HUDEP-2 (cell line): ENCODE measurements at regions not wholly inside any gene's neighbourhood (a gene's known extent, or its start where the extent isn't known, plus 50 kb on each side); places are given as distances from the start of the nearest gene placed in this dataset.
"Not testable (repeated sequence)": the region's sequence is repeated elsewhere in the genome, so short reads cannot be mapped to it uniquely, and the experiment has no call there.

Experiments
- DNase-seq, 76 experiments: peaks; one replicate each; lab custom pipeline; 2025; ENCODE audit not compliant: unreplicated experiment in 76 of 76; lab: John Stamatoyannopoulos, UW

DNA sequence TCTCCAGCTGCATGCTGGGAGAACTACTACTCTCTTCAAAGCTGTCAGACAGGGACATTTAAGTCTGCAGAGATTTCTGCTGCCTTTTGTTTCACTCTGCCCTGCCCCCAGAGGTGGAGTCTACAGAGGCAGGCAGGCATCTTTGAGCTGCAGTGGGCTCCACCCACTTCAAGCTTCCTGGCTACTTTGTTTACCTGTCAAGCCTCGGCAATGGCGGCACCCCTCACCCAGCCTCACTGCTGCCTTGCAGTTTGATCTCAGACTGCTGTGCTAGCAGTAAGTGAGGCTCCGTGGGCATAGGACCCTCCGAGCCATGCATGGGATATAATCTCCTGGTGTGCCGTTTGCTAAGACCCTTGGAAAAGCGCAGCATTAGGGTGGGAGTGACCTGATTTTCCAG is 61.7 kb downstream of the DMRTA1 start:
- not testable (repeated sequence) for DNase-seq

- no peak for DNase-seq
Measured at GRCh38 chr9:22508790-22509189, 62.2 kb downstream of the DMRTA1 start.

DNA sequence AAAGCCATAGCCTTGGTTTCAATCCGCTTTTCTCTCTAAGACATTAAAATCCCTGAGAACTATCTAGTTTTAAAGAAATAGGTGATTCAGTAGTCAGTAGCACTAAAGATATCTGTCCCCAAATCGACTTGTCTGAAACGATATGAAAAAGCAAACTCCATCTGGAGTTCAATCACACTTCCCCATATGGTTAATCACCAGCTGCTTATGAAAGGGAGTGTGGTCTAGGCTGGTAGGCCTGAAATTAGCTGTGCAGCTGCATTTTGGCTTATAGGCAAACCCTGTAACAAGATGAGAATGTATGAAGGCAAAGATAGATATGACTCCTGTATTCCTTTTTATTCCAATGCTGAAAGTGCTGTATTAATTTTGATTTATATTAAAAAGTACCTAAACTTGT is 65.9 kb downstream of the DMRTA1 start:
- DNase-seq, result no peak

GRCh38 chr9:22514871-22515270 is 68.2 kb downstream of the DMRTA1 start:
- DNase-seq, result no peak

DNA sequence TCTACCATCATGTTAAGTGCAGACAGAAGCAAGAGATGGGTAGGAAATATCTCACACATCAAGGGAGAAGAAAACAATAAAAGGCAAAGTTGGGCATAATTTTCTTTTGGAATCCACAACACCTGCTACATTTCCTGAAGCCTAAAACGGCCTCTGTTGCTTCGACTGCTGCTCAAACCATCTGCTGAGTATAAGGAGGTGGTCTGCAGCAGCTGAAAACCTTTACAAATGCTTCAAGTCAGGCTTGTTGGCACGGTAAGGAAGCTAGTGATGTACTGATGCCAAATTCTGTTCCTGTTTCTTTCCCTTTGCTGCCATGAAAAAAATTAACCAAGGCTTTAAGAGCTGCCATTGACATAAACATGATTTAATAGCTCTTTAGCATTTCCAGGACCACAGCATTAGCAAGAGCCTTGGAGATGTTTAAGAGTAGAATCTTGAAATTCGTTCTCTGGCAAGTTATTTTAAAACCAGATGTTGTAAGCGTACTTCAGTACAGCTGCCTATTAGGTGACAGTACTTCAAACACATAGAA is 75.6 kb downstream of the DMRTA1 start:
- DNase-seq, result no peak

GRCh38 chr9:22528485-22528884 is 81.9 kb downstream of the DMRTA1 start:
- no peak for DNase-seq

DNA sequence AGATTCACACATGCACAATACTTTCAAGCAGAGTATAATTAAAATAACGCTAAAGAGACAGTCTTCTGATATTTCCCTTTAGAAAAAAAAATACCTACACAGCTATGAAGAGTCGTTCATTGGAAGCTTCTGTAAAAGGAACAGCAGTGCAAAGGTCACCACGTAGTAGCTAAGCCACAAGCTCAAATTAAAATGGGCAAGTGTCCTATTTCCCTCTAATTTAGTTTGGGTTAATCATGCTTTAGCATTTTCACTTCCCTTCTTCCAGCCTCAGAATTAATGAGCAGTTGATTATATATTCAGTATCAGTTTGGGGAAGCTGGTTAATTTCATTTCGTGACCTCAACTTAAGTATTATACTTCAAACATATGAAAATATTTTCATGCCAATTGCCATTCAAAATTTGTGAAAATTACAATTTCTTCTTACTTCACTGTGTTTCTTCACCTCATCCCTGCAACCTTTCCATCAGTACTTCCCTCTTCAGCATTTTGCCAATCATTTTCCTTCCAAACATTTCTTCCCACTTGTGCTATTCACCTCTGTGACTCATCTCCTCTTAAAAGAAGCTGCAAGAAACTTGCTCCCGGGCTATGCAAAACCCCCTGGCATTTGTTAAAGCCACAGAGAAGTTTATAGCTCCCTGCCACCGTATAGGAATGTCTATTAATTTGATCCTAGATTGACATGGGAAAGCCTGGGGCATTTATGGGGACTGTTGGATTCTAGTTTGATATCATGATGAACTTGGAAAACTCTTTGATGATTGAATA is 83.0 kb downstream of the DMRTA1 start:
- no peak for DNase-seq

DNA sequence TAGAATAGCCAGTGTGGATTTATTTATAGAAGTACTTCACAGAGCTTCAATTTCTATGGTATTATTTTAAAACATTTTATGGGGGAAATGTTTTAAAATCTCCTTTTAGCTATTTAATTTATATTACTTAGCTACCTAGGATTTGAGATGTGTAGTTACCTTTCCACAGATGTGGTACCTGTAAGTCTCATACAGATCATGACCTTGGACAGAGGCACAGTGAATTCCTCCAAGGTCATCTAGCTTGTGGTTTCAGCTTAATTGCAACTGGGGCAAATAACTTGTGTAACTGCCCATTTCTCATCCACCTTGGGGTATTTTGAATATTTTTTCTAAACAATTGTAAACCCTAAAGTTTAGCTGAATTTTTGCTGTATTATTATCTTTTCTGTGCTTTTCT is 89.2 kb downstream of the DMRTA1 start:
- no peak for DNase-seq

- DNase-seq, result no peak
Measured at GRCh38 chr9:22537721-22538120, 91.1 kb downstream of the DMRTA1 start.

GRCh38 chr9:22548625-22549024 is 102.0 kb downstream of the DMRTA1 start:
- no peak for DNase-seq

DNA sequence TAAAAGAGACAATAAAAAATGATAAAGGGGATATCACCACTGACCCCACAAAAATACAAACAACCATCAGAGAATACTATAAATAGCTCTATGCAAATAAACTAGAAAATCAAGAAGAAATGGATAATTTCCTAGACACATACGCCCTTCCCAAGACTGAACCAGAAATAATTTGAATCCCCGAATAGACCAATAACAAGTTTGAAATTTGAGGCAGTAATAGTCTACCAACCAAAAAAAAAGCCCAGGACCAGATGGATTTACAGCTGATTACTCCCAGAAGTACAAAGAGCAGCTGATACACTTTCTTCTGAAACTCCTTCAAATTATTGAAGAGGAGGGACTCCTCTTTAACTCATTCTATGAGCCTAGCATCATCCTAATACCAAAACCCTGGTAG is 128.1 kb downstream of the DMRTA1 start:
- DNase-seq, result no peak

- no peak for DNase-seq
Measured at GRCh38 chr9:22580788-22581187, 134.2 kb downstream of the DMRTA1 start.

DNA sequence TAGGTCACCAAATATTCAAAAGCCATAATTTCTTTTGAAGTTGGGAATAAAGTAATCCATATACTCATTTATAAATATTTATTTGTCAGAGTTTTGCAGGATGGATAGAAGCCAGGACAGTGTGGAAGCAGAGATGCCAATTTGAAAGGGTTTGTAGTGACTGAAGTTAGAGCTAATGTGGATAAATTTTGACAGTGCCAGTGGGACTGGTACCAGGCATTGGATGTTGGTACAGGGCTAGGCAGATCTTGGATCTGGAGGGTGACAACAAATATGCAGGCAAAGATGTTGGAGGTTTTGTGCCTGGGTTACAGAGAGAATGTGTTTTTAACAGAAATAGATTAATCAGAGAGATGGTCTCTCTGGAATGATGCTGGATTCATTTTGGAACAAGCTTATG is 135.6 kb downstream of the DMRTA1 start:
- DNase-seq, result no peak

GRCh38 chr9:22588918-22589317 is 142.3 kb downstream of the DMRTA1 start:
- DNase-seq, result no peak

DNA sequence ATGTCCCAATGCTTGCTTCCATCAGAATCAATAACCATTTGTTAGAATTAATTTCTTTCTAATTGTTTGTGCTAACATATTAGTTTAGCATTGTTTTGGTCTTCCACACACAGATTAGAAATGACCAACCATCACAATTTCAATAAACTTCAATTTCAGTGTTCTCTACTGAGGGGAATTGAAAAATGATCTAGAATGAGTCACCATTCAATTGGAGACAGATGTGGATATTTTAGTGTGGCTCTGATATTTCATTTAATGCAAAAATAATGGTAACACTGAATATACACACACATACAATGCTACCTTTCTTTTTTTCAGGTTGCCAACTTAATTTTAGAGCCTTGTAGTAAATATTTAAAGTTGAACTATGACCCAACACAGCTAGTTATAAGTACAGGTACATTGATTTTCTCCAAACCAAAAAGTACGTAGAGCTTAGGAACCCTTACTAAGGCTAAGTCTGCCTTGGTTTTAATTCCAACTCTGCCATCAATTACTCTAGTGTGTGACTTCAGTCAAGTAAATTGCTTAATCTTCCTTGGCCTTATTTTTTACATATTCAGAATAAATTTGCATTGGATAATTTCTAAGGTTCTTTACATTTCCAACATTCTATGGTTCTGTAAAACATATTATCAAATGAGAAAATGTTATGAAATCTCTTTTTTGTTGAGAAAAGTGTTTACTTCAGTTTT is 143.9 kb downstream of the DMRTA1 start:
- DNase-seq, result no peak

GRCh38 chr9:22595805-22596204 is 149.2 kb downstream of the DMRTA1 start:
- DNase-seq, result no peak

DNA sequence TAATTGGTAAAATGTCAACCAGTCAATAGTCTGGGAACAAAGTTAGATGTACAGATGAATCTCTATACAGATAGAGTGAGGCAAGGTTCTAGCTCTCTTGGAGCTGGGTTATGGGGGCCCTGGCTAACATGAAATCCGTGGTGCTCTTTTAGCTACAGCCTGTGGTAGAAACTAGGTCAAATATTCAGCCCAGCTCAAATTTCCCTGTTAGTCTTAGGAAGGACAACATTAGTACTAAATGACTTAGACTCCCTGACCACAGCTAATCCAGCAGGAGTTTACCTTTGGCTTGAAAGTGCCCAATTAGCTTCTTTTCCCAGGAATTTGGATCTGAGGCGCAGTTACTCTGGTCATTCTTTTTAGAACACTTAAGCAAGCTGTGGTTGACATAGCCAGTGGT is 170.5 kb downstream of the DMRTA1 start:
- DNase-seq, result no peak

DNA sequence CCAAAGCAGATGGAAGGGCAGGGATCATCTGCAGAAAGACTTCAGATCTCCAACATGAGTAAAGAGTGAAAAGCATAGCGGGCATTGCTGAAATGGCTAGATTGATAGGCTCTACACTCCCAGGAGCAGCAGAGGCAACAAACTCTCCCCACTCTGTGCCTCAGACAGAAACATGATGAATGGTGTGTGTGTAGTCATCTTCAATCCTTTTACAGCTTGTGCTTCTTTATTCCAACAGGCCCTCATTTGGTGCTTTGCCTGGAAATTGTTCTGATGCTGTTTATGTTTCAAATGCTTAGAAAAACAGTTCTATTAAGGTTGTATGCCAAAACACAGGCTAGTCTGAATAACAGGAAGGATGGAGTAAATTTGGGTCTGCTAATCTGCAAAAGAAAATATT is 176.2 kb downstream of the DMRTA1 start:
- DNase-seq, result no peak

GRCh38 chr9:22623236-22623635 is 176.6 kb downstream of the DMRTA1 start:
- DNase-seq, result no peak

DNA sequence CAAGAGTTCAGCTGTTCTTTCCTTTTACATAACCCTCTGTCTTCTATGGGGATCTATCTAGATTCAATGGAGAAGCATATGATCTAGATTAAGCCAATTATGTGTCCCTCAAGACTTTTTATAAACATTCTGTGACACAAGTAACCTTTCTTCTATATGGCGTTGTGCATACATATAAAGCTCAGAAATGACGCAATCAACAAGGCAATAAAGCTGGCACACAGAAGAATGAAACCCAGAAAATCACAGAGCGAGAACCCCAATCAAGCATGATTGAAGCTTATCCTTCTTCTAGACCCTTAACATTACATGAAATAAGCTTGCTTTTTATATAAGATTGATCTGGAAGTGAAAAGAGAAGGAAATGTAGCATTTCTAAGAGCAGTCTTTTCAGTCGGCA is 178.9 kb downstream of the DMRTA1 start:
- no peak for DNase-seq

DNA sequence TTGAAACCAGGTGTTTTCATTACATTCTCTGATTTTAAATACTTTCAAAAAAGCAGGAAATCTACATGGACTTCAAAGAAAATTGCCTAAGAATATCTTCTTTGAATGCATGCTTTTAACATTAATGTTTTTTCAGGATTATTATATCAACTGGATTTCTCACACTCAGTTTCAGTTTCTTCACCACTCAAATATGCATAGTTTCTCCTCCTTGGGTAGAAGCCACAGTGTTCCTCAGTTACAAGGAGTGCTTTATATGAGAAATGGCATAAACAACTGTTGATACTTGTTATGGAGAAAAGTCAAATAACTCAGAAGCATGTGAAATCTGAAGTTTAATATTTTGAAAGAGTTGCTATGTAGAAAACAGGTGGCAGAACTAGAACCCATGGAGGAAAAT is 196.9 kb downstream of the DMRTA1 start:
- DNase-seq, result no peak

DNA sequence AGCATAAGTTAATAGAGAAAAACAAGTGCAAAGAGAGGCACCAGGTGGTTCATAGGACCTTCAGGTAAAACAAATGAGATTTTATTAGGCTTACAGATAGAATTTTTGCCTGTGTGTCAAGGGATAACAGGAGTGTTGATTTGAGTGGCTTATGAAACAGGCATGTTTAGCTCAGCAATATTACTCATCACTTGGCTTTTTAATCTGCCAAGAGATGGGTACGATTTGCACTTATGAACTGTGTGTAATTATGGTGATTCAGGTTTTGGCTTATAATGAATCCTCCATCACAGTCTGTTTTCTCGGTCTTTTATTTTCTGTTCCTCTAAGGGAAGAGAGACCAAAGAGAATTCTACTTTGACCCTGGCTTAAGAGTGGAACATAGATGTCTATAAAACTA is 199.3 kb downstream of the DMRTA1 start:
- DNase-seq, result no peak
